ENCODE measurements at regions not wholly inside any gene's neighbourhood (a gene's known extent, or its start where the extent isn't known, plus 50 kb on each side); places are given as distances from the start of the nearest gene placed in this dataset.

DNA sequence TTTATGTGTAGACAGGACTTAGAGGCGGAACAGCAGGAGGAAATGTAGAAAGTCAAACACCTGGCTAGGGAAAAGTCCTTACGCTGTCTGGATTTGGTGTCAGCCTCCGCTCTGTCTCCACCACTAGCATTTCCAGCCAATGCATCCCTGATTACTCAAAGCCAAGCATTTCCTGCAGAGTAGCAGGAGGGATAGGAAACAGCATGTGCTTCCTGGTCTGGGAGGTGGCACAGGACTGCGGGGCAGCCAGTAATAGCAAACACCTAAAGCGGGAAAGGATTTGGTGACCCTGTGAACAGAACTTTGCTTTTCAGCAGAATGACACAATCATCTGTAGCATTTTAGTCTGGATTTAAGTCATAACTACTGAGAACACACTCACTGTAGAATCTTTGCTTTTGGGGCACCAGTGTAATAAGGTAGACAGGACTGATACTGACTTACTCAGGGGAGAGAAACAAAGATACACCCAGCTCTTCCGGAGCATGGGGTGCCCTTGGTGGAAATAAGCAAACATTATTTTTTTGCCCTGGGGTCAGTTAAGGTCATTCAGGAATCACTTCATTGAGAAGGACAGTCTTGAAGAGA lies 133.3 kb upstream of the AHI1 start:
- TF ChIP-seq, protein P1, sequence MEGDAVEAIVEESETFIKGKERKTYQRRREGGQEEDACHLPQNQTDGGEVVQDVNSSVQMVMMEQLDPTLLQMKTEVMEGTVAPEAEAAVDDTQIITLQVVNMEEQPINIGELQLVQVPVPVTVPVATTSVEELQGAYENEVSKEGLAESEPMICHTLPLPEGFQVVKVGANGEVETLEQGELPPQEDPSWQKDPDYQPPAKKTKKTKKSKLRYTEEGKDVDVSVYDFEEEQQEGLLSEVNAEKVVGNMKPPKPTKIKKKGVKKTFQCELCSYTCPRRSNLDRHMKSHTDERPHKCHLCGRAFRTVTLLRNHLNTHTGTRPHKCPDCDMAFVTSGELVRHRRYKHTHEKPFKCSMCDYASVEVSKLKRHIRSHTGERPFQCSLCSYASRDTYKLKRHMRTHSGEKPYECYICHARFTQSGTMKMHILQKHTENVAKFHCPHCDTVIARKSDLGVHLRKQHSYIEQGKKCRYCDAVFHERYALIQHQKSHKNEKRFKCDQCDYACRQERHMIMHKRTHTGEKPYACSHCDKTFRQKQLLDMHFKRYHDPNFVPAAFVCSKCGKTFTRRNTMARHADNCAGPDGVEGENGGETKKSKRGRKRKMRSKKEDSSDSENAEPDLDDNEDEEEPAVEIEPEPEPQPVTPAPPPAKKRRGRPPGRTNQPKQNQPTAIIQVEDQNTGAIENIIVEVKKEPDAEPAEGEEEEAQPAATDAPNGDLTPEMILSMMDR (IDR thresholded peaks at IDR 0.05; ENCODE audit: insufficient read depth, low read length, poor library complexity, severe bottlenecking), result no peak
- no peak for TF ChIP-seq EZH2phosphoT487 (conservative IDR thresholded peaks at IDR 0.05; ENCODE audit: low read length)
- H2AFZ ChIP-seq (ENCODE audit: low read depth, low read length, severe bottlenecking), result no peak overlapping the region

DNA sequence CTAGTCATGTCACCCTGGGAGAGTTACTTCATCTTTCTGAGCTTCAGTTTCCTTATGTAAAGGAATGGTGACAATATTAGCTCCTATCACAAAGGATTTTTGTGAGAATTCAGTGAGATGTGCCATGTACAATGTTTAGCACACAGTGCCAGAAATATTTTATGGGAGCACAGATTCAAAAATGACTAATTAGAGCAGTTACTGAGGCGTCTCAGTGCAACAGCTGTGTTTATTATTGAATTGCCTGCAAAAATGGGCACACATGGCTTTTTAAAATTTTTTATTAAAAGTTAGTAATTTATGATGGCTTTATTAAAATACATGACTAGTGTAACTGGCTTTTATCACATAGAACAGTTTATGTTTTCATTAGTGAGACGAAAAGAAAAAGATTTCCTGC lies 134.3 kb upstream of the AHI1 start:
- Histone ChIP-seq H3K4me2 (ENCODE audit: low read depth, low read length, poor library complexity, severe bottlenecking) (no peak overlapping the region), H3K27me3 (ENCODE audit: low read length) (no peaks in the 10 kb centered on the region), H2AFZ (ENCODE audit: low read depth, low read length, severe bottlenecking) (no peak overlapping the region), H3K4me3 (ENCODE audit: insufficient read depth, low read length, poor library complexity, severe bottlenecking) (no peak overlapping the region), H3K9me3 (ENCODE audit: insufficient read depth, low read length) (no peaks in the 10 kb centered on the region), H3K9ac (ENCODE audit: low read length) (no peak overlapping the region), H3F3A (ENCODE audit: insufficient read depth) (no peaks in the 10 kb centered on the region), H4K20me1 (ENCODE audit: low read depth, low read length) (no peaks in the 10 kb centered on the region), H3K79me2 (ENCODE audit: insufficient read depth, low read length) (no peaks in the 10 kb centered on the region), H3K27ac (ENCODE audit: low read depth, low read length) (no peak overlapping the region), H3K9me2 (replicated peaks; ENCODE audit: insufficient read depth, low read length) (no peaks in the 10 kb centered on the region), H3K36me3 (ENCODE audit: low read length) (no peaks in the 10 kb centered on the region)
- TF ChIP-seq EZH2phosphoT487 (conservative IDR thresholded peaks at IDR 0.05; ENCODE audit: low read length), result no peak
- TF ChIP-seq, protein P1 (IDR thresholded peaks at IDR 0.05; ENCODE audit: insufficient read depth, low read length, poor library complexity, severe bottlenecking), result no peak

More for the DNA sequence above, 133.3 kb upstream of the AHI1 start:
- Histone ChIP-seq H3K9ac (ENCODE audit: low read length) (no peak overlapping the region), H3K27ac (ENCODE audit: low read depth, low read length) (no peak overlapping the region), H4K20me1 (ENCODE audit: low read depth, low read length) (no peaks in the 10 kb centered on the region), H3F3A (ENCODE audit: insufficient read depth) (no peaks in the 10 kb centered on the region), H3K4me3 (ENCODE audit: insufficient read depth, low read length, poor library complexity, severe bottlenecking) (no peak overlapping the region), H3K79me2 (ENCODE audit: insufficient read depth, low read length) (no peaks in the 10 kb centered on the region), H3K36me3 (ENCODE audit: low read length) (no peaks in the 10 kb centered on the region), H3K4me2 (ENCODE audit: low read depth, low read length, poor library complexity, severe bottlenecking) (no peak overlapping the region), H3K9me2 (replicated peaks; ENCODE audit: insufficient read depth, low read length) (no peaks in the 10 kb centered on the region), H3K27me3 (ENCODE audit: low read length) (no peaks in the 10 kb centered on the region), H3K9me3 (ENCODE audit: insufficient read depth, low read length) (no peaks in the 10 kb centered on the region)

DNA sequence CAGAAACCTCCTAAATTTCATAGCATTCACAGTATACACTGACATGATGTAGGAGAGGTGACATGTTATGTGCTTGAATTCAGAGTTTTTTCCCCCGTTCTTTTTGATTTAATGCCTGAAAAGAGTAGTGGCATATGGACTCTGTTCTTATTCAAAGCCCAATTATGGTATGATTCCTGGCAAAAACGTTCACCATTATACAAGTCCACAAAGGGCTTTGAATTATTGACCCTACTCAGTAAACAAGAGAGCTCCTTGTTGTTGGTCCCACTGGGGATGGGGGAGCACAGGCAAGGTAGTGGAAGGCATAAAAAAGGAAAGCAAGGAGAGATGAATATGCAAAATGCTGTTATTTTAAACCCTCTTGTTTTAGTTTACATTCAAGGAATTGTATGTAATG lies 136.0 kb upstream of the AHI1 start:
- Histone ChIP-seq H3F3A (ENCODE audit: insufficient read depth) (no peaks in the 10 kb centered on the region), H3K4me3 (ENCODE audit: insufficient read depth, low read length, poor library complexity, severe bottlenecking) (no peak overlapping the region), H3K9ac (ENCODE audit: low read length) (no peak overlapping the region), H3K79me2 (ENCODE audit: insufficient read depth, low read length) (no peaks in the 10 kb centered on the region), H3K4me2 (ENCODE audit: low read depth, low read length, poor library complexity, severe bottlenecking) (no peak overlapping the region), H3K27me3 (ENCODE audit: low read length) (no peaks in the 10 kb centered on the region), H3K9me3 (ENCODE audit: insufficient read depth, low read length) (no peaks in the 10 kb centered on the region), H3K27ac (ENCODE audit: low read depth, low read length) (no peak overlapping the region), H2AFZ (ENCODE audit: low read depth, low read length, severe bottlenecking) (no peak overlapping the region), H3K9me2 (replicated peaks; ENCODE audit: insufficient read depth, low read length) (no peaks in the 10 kb centered on the region), H3K36me3 (ENCODE audit: low read length) (no peaks in the 10 kb centered on the region), H4K20me1 (ENCODE audit: low read depth, low read length) (no peaks in the 10 kb centered on the region)
- TF ChIP-seq, protein P1 (IDR thresholded peaks at IDR 0.05; ENCODE audit: insufficient read depth, low read length, poor library complexity, severe bottlenecking), result no peak
- TF ChIP-seq EZH2phosphoT487 (conservative IDR thresholded peaks at IDR 0.05; ENCODE audit: low read length), result no peak

All from SU-DHL-6 (cell line).